HG02938 (cell line): ENCODE measurements at regions not wholly inside any gene's neighbourhood (a gene's known extent, or its start where the extent isn't known, plus 50 kb on each side); places are given as distances from the start of the nearest gene placed in this dataset.
"Not testable (repeated sequence)": the region's sequence is repeated elsewhere in the genome, so short reads cannot be mapped to it uniquely, and the experiment has no call there.

Source experiments
- ATAC-seq: cut with Tn5 transposase; IDR thresholded peaks from one replicate; pipeline ENCODE4 v1.9.1; 2021; ENCODE audit warnings: mild to moderate bottlenecking, moderate library complexity; ENCODE audit not compliant: unreplicated experiment

GRCh38 chr5:171541341-171541776, 121.9 kb downstream of the FGF18 start:
- no peak for ATAC-seq

- no peak for ATAC-seq
Measured at GRCh38 chr5:171542525-171543140, 123.2 kb downstream of the FGF18 start.

- no peak for ATAC-seq
Measured at GRCh38 chr5:171543148-171543815, 123.8 kb downstream of the FGF18 start.

GRCh38 chr5:171544913-171545765, 125.7 kb downstream of the FGF18 start:
- no peak for ATAC-seq

GRCh38 chr5:171549274-171549673, 129.8 kb downstream of the FGF18 start:
- no peak for ATAC-seq

- not testable (repeated sequence) for ATAC-seq
Measured at GRCh38 chr5:171553817-171554216, 134.4 kb downstream of the FGF18 start.

- ATAC-seq = no peak
Measured at GRCh38 chr5:171555160-171555559, 135.7 kb downstream of the FGF18 start.

- no peak for ATAC-seq
Measured at GRCh38 chr5:171562822-171563221, 143.4 kb downstream of the FGF18 start.

- ATAC-seq = no peak
Measured at GRCh38 chr5:171568389-171568788, 148.9 kb downstream of the FGF18 start.

- ATAC-seq = no peak
Measured at GRCh38 chr5:171569065-171569712, 149.7 kb downstream of the FGF18 start.

- ATAC-seq = no peak
Measured at GRCh38 chr5:171570244-171570825, 150.9 kb downstream of the FGF18 start.

- ATAC-seq = no peak
Measured at GRCh38 chr5:171571663-171572062, 152.2 kb downstream of the FGF18 start.

GRCh38 chr5:171573021-171573420, 153.6 kb downstream of the FGF18 start:
- ATAC-seq = no peak

GRCh38 chr5:171573451-171574225, 154.2 kb downstream of the FGF18 start:
- ATAC-seq = no peak

- no peak for ATAC-seq
Measured at GRCh38 chr5:171574376-171574775, 154.9 kb downstream of the FGF18 start.

GRCh38 chr5:171575386-171575785, 155.9 kb downstream of the FGF18 start:
- ATAC-seq = no peak

GRCh38 chr5:171575808-171576207, 156.4 kb downstream of the FGF18 start:
- ATAC-seq = no peak

- ATAC-seq = no peak
Measured at GRCh38 chr5:171577042-171577758, 157.8 kb downstream of the FGF18 start.

- ATAC-seq = no peak
Measured at GRCh38 chr5:171578049-171578828, 158.8 kb downstream of the FGF18 start.
